GM10266 (cell line): ENCODE measurements at regions not wholly inside any gene's neighbourhood (a gene's known extent, or its start where the extent isn't known, plus 50 kb on each side); places are given as distances from the start of the nearest gene placed in this dataset.

Experiments used
- DNase-seq: peaks from one replicate; pipeline ENCODE4 v3.0.0; 2012; ENCODE audit errors: extremely low spot score
- TF ChIP-seq, protein P1 (sequence below): IDR thresholded peaks from 2 replicates; pipeline ENCODE4 v1.5.1; 2012; ENCODE audit warnings: mild to moderate bottlenecking, low read depth; ENCODE audit not compliant: control insufficient read depth, insufficient read depth; ENCODE audit errors: missing control alignments

DNA sequence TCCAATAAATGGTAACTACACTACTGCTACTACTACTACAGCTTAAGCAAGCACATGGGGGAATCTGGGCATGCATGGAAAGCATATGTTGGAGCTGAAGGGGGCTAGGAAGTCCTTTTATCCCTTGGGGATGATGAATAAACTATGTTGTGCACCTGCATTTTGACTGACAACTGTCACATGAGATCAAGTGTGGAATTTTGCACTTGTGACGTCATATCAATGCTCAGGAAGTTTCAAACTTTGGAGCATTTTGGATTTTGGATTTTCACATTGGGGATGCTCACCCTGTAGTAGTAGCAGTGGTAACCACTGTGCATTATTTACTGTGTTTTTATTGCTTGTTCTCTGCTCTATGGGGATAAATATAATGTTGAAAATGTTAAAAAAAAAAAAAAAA lies 100.5 kb upstream of the SMAD1 start:
- DNase-seq = no peak
- TF ChIP-seq, protein P1, sequence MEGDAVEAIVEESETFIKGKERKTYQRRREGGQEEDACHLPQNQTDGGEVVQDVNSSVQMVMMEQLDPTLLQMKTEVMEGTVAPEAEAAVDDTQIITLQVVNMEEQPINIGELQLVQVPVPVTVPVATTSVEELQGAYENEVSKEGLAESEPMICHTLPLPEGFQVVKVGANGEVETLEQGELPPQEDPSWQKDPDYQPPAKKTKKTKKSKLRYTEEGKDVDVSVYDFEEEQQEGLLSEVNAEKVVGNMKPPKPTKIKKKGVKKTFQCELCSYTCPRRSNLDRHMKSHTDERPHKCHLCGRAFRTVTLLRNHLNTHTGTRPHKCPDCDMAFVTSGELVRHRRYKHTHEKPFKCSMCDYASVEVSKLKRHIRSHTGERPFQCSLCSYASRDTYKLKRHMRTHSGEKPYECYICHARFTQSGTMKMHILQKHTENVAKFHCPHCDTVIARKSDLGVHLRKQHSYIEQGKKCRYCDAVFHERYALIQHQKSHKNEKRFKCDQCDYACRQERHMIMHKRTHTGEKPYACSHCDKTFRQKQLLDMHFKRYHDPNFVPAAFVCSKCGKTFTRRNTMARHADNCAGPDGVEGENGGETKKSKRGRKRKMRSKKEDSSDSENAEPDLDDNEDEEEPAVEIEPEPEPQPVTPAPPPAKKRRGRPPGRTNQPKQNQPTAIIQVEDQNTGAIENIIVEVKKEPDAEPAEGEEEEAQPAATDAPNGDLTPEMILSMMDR = no peak

DNA sequence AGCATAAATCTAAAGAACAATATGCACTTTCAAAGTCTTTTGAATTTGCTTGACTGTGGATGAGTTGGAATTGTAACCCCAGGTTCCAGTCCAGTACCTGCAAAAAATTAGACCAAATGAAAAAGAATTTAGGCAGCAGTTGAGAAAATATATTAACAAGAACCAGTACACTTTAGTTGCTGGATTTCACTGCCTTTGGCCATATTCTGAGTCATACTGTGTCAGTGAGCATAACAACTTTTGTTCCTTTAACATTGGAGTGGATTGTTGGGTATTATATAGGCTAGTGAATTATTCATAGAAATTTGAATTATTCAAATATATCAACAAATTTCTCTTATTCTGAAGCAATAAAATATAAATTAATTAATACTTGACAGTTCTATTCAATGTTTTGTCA lies 101.5 kb upstream of the SMAD1 start:
- TF ChIP-seq, protein P1 = no peak
- no peak for DNase-seq

DNA sequence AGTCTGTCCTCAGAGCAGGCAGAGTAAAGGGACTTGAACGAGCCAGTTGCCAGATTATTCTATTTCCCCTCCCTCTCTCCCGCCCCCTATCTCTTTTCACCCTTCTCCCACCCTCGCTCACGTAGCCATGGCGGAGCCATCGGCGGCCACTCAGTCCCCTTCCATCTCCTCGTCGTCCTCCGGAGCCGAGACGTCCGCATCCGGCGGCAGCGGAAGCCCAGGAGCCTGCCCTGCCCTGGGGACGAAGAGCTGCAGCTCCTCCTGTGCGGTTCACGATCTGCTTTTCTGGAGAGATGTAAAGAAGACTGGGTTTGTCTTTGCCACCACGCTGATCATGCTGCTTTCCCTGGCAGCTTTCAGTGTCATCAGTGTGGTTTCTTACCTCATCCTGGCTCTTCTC lies 106.2 kb upstream of the SMAD1 start:
- TF ChIP-seq, protein P1 = no peak
- DNase-seq = no peak

DNA sequence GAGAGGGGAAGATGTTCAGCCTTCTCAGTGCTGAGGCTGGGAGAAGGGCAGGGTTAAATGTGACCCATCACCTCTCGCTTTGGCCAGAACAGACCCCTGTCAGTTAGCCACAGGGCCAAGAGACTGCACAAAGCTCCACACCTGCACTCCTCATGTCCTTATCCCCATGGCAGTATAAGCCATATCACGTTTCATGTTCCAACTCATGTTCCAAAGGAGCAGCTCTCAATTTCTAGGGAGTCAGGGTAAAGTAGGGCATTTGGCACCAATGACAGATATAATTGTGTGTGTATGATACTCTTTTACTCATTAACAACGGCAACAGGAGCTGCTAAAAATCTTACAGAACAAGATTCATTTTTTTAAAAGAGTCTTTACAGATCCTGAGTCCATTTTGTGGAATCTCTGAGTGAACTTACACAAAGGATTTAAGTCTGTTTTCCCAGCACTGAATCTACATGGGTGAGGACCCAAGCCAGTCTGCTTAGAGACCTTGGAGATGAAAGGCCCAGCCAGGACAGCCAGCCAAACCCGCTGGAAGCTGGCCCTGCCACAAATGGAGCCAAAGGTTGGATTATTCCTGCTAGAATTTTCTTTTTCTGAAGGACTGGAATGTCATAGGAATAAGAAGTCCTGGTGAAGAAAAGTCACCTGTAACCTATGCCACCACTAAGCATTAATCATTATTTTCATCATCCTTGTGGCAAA lies 129.1 kb upstream of the SMAD1 start:
- TF ChIP-seq, protein P1 = no peak
- DNase-seq = no peak

DNA sequence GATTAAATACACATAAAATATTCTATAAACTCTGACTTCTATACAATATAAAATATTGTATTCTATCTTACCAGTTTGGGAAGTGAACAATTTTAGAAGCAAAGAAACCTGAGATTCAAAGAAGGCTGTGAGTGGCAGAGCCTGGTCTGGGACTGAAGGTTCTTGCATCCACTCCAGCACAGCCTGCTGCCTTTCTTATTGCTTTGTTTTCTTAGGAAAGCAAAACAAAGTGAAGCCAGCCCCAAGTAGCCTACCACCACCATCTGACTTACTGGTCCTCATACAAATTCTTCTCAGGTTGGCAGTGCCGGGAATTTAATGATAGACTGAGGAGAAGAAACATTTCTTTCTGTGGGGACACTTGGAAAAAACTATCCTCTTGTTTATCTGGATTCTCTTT lies 129.7 kb upstream of the SMAD1 start:
- TF ChIP-seq, protein P1 = no peak

DNA sequence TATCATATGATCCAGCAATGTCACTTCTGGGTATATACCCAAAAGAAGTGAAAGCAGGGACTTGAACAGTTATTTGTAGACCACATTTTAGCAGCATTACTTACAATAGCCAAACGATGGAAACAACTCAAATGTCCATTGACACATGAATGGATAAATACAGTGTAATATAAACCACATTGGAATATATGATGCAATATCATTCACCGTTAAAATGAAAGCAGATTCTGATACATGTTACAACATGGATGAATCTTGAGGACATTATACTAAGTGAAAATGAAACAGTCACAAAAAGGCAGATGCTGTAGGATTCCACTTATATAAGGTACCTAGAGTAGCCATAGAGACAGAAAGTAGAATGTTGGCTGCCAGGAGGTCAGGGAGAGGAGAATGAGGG lies 130.5 kb upstream of the SMAD1 start:
- TF ChIP-seq, protein P1 = no peak
- no peak for DNase-seq

More for the DNA sequence above, 129.7 kb upstream of the SMAD1 start:
- no peak for DNase-seq

DNA sequence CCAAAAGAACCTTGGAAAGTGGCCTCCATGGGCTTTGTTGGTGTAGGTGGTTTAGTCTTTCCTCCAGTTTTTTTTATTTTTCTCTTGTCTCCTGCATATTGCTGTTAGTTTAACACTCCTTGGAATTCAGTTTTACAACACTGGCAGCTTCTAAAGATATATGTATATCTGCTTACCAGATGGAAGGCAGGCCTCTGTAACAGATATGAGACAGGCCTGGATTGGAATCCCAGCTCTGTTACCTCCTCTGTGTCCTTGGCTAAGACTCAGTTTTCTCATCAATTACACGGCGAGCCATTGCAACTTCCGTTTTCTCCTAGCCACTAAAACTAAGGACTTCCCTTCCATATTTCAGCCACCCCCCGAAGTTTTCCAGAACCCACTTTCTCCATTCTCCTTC lies 133.4 kb upstream of the SMAD1 start:
- no peak for DNase-seq
- TF ChIP-seq, protein P1 = no peak
